BJ (cell line): ENCODE measurements at regions not wholly inside any gene's neighbourhood (a gene's known extent, or its start where the extent isn't known, plus 50 kb on each side); places are given as distances from the start of the nearest gene placed in this dataset.

ENCODE experiments used
- CTCF ChIA-PET: fragments of 350-600 bp; formaldehyde crosslinking; extraction: SDS; loops from one replicate; lab custom pipeline; 2021; ENCODE audit warnings: antibody characterized with exemption, inconsistent platforms; lab: Yijun Ruan, JAX
- POLR2A ChIA-PET: fragments of 300-600 bp; sonication (Branson Sonifier 250); formaldehyde crosslinking; extraction: SDS; loops from one replicate; lab custom pipeline; 2021; ENCODE audit warnings: antibody characterized with exemption; lab: Charles Lee
- DNase-seq: peaks from one replicate; pipeline ENCODE4 v3.0.0-alpha.2; 2011; ENCODE audit warnings: low read depth
- H3K27me3 ChIP-seq: 2 replicates; pipeline ENCODE4 v1.6.0; 2011; ENCODE audit warnings: low read length; ENCODE audit not compliant: control insufficient read depth, insufficient read depth
- H3K36me3 ChIP-seq: 2 replicates; pipeline ENCODE4 v1.5.1; 2011; ENCODE audit warnings: low read length; ENCODE audit not compliant: control insufficient read depth, insufficient read depth
- H3K4me3 ChIP-seq: 2 replicates; pipeline ENCODE4 v1.5.1; 2011; ENCODE audit warnings: low read depth, mild to moderate bottlenecking, control low read depth, low read length
- CTCF ChIP-seq: IDR thresholded peaks from 2 replicates; pipeline ENCODE4 v1.5.1; 2011; ENCODE audit warnings: low read depth, mild to moderate bottlenecking, control low read depth, inconsistent platforms, low read length, moderate library complexity; ENCODE audit not compliant: insufficient read depth

- DNase-seq = no peak
- POLR2A ChIA-PET = no interaction called here
- no peak; the same call in 1 of the 2 replicates for TF ChIP-seq CTCF
- CTCF ChIA-PET = interaction anchor here (1.1 kb wide), 1 partner anchor 31 kb away, joined by 3 read pairs; no protein-coding TSS in a partner anchor
- Histone ChIP-seq H3K4me3 (no peak overlapping the region), H3K36me3 (no peaks in the 10 kb centered on the region), H3K27me3 (no peaks in the 10 kb centered on the region)
Observed at GRCh38 chrY:15466891-15467290, 942.6 kb downstream of the NLGN4Y start.

- ChIA-PET CTCF (interaction anchor here (0.6 to 0.9 kb wide), 2 partner anchors 89 to 112 kb away, joined by 3 read pairs; no protein-coding TSS in a partner anchor), POLR2A (no interaction called here)
- TF ChIP-seq CTCF = no peak
- no peaks in the 10 kb centered on the region for H3K36me3 ChIP-seq
- no peak overlapping the region for H3K4me3 ChIP-seq
- DNase-seq = no peak
- no peaks in the 10 kb centered on the region for H3K27me3 ChIP-seq
Observed at GRCh38 chrY:15468091-15468490, 943.8 kb downstream of the NLGN4Y start.

- peak; percentile 26 for DNase-seq
- Histone ChIP-seq H3K27me3 (no peaks in the 10 kb centered on the region), H3K4me3 (no peak overlapping the region), H3K36me3 (no peaks in the 10 kb centered on the region)
- TF ChIP-seq CTCF = no peak
- ChIA-PET POLR2A (no interaction called here), CTCF (interaction anchor here (1.6 kb wide), 1 partner anchor 109 kb away, joined by 3 read pairs; no protein-coding TSS in a partner anchor)
Observed at GRCh38 chrY:15471371-15471770, 947.0 kb downstream of the NLGN4Y start.

- no peaks in the 10 kb centered on the region for H3K27me3 ChIP-seq
- DNase-seq = no peak
- ChIA-PET CTCF (no interaction called here), POLR2A (no interaction called here)
- H3K4me3 ChIP-seq = no peak overlapping the region
- no peak for TF ChIP-seq CTCF
- H3K36me3 ChIP-seq = no peaks in the 10 kb centered on the region
Observed at GRCh38 chrY:15478348-15478963, 954.1 kb downstream of the NLGN4Y start.

- CTCF ChIA-PET = no interaction called here
- H3K4me3 ChIP-seq = no peak overlapping the region
- POLR2A ChIA-PET = no interaction called here
Observed at GRCh38 chrY:15500536-15500935, 976.2 kb downstream of the NLGN4Y start.

More at GRCh38 chrY:15500536-15500935, 976.2 kb downstream of the NLGN4Y start:
- no peaks in the 10 kb centered on the region for H3K27me3 ChIP-seq
- no peak for TF ChIP-seq CTCF
- no peaks in the 10 kb centered on the region for H3K36me3 ChIP-seq
- DNase-seq = no peak
